SK-N-SH treated with all-trans-retinoic acid at 6 μM for 48 hours (cell line): ENCODE measurements at regions not wholly inside any gene's neighbourhood (a gene's known extent, or its start where the extent isn't known, plus 50 kb on each side); places are given as distances from the start of the nearest gene placed in this dataset.

ENCODE experiments used
- BACH2 ChIP-seq: fragments of 250-450 bp; sonication (Bioruptor Pico); IDR thresholded peaks from 2 replicates; pipeline ENCODE4 v1.9.0; 2021; ENCODE audit warnings: mild to moderate bottlenecking, borderline replicate concordance
- CSDC2 ChIP-seq: fragments of 250-450 bp; sonication (Bioruptor Pico); IDR thresholded peaks from 2 replicates; pipeline ENCODE4 v1.5.0; 2020; ENCODE audit warnings: mild to moderate bottlenecking, moderate library complexity
- OSR1 ChIP-seq: fragments of 250-450 bp; sonication (Bioruptor Pico); IDR thresholded peaks from 2 replicates; pipeline ENCODE4 v1.8.0; 2022; ENCODE audit warnings: moderate library complexity, mild to moderate bottlenecking, inconsistent platforms
- PATZ1 ChIP-seq: fragments of 250-450 bp; sonication (Bioruptor Pico); IDR thresholded peaks from 2 replicates; pipeline ENCODE4 v1.8.0; 2020; ENCODE audit warnings: mild to moderate bottlenecking, moderate library complexity, borderline replicate concordance
- POU6F1 ChIP-seq: fragments of 250-450 bp; sonication (Bioruptor Pico); IDR thresholded peaks from 2 replicates; pipeline ENCODE4 v1.8.0; 2021; ENCODE audit warnings: low read depth, mild to moderate bottlenecking, moderate library complexity, borderline replicate concordance
- PPARA ChIP-seq: fragments of 250-450 bp; sonication (Bioruptor Pico); IDR thresholded peaks from 2 replicates; pipeline ENCODE4 v1.5.0; 2020; ENCODE audit warnings: mild to moderate bottlenecking, borderline replicate concordance
- RARB ChIP-seq: fragments of 250-450 bp; sonication (Bioruptor Pico); IDR thresholded peaks from 2 replicates; pipeline ENCODE4 v1.8.0; 2021; ENCODE audit warnings: mild to moderate bottlenecking, moderate library complexity
- SNAI2 ChIP-seq: fragments of 250-450 bp; sonication (Bioruptor Pico); IDR thresholded peaks from 2 replicates; pipeline ENCODE4 v1.5.0; 2020; ENCODE audit warnings: mild to moderate bottlenecking, moderate library complexity
- ZC3H10 ChIP-seq: fragments of 250-450 bp; sonication (Bioruptor Pico); IDR thresholded peaks from 2 replicates; pipeline ENCODE4 v1.5.1; 2021; ENCODE audit warnings: mild to moderate bottlenecking, moderate library complexity
- ZNF70 ChIP-seq: fragments of 450-650 bp; formaldehyde crosslinking; IDR thresholded peaks from 2 replicates; pipeline ENCODE4 v1.5.0; 2020; ENCODE audit warnings: mild to moderate bottlenecking, moderate library complexity
- ZNF8 ChIP-seq: fragments of 450-650 bp; formaldehyde crosslinking; IDR thresholded peaks from 2 replicates; pipeline ENCODE4 v1.5.0; 2020; ENCODE audit warnings: mild to moderate bottlenecking, moderate library complexity

GRCh38 chr12:89829434-89829975, 120.9 kb upstream of the ATP2B1 start:
- no peak for TF ChIP-seq ZNF70 (CRISPR knock-in tag)
- no peak for TF ChIP-seq PPARA (CRISPR knock-in tag)
- no peak for TF ChIP-seq SNAI2 (CRISPR knock-in tag)
- TF ChIP-seq ZNF8 (CRISPR knock-in tag) = no peak
- no peak for TF ChIP-seq OSR1
- TF ChIP-seq PATZ1 (CRISPR knock-in tag) = no peak
- TF ChIP-seq POU6F1 (CRISPR knock-in tag) = no peak
- no peak for TF ChIP-seq ZC3H10
- TF ChIP-seq RARB (CRISPR knock-in tag) = no peak
- TF ChIP-seq CSDC2 = no peak
- no peak for TF ChIP-seq BACH2
